Stomach smooth muscle (tissue), 2 donors: ENCODE measurements at regions not wholly inside any gene's neighbourhood (a gene's known extent, or its start where the extent isn't known, plus 50 kb on each side); places are given as distances from the start of the nearest gene placed in this dataset.

Experiments used
- H3K27ac ChIP-seq: one replicate; pipeline ENCODE4 v1.7.0; 2013; ENCODE audit warnings: mild to moderate bottlenecking, low read length, inconsistent platforms
- H3K27me3 ChIP-seq, 2 donors: one replicate each; pipeline ENCODE4 v1.7.0; 2013; ENCODE audit warnings: low read length in 2 of 2; ENCODE audit not compliant: insufficient read depth in 2 of 2, control insufficient read depth in 1 of 2
- H3K36me3 ChIP-seq, 2 donors: one replicate each; pipeline ENCODE4 v1.7.0; 2013; ENCODE audit warnings: low read length in 2 of 2; ENCODE audit not compliant: control insufficient read depth in 2 of 2, insufficient read depth in 2 of 2
- H3K4me1 ChIP-seq: one replicate; pipeline ENCODE4 v1.7.0; 2013; ENCODE audit warnings: low read length; ENCODE audit not compliant: control insufficient read depth, insufficient read depth
- H3K4me3 ChIP-seq, 2 donors: one replicate each; pipeline ENCODE4 v1.7.0; 2013; ENCODE audit warnings: low read length in 2 of 2
- H3K9ac ChIP-seq, 2 donors: one replicate each; pipeline ENCODE4 v1.7.0; 2013; ENCODE audit warnings: low read length in 2 of 2, mild to moderate bottlenecking in 1 of 2
- H3K9me3 ChIP-seq, 2 donors: one replicate each; pipeline ENCODE4 v1.7.0; 2013; ENCODE audit warnings: low read length in 2 of 2; ENCODE audit not compliant: control insufficient read depth in 2 of 2
- donor health status: healthy.
- donor health status: Pancreatic carcinoma.

GRCh38 chr2:62573936-62574335 is 67.9 kb upstream of the TMEM17 start:
- H3K4me1 ChIP-seq, result peaks cover 14% of the 10 kb centered on the region
- H3K27me3 ChIP-seq, result no peaks in the 10 kb centered on the region
- H3K27ac ChIP-seq, result no peak overlapping the region
- no peak overlapping the region for H3K9ac ChIP-seq
- no peak overlapping the region for H3K4me3 ChIP-seq
- no peaks in the 10 kb centered on the region for H3K36me3 ChIP-seq
- no peaks in the 10 kb centered on the region for H3K9me3 ChIP-seq

DNA sequence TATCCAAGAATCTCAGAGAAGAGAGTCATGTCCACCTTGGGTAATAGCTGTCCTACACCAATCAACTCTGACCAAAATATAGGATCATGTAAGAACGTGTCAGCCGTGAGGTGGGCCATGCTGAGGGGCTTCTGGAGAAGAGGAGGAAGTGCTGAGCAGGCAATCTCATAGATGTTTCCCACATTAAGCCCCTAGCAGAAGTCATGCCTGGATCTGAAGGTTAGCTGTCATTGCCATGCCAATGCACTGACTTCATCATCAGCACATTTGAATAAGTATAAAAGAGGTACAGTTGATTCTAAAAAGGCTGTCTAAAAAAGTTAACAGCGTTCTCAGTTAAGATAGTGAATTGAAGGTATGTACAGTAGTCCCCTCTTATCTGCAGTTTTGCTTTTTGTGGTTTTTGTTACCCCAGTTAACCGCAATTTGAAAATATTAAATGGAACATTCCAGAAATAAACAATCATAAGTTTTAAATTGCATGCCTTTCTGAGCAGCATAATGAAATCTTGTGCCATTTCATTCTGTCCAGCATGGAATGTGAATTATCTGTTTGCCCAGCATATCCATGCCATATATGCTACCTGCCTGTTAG is 67.2 kb upstream of the TMEM17 start:
- no peaks in the 10 kb centered on the region for H3K9me3 ChIP-seq
- no peak overlapping the region for H3K27ac ChIP-seq
- no peaks in the 10 kb centered on the region for H3K36me3 ChIP-seq
- no peaks in the 10 kb centered on the region for H3K27me3 ChIP-seq
- no peak overlapping the region for H3K9ac ChIP-seq
- H3K4me1 ChIP-seq, result peaks cover 14% of the 10 kb centered on the region
- H3K4me3 ChIP-seq, result no peak overlapping the region

DNA sequence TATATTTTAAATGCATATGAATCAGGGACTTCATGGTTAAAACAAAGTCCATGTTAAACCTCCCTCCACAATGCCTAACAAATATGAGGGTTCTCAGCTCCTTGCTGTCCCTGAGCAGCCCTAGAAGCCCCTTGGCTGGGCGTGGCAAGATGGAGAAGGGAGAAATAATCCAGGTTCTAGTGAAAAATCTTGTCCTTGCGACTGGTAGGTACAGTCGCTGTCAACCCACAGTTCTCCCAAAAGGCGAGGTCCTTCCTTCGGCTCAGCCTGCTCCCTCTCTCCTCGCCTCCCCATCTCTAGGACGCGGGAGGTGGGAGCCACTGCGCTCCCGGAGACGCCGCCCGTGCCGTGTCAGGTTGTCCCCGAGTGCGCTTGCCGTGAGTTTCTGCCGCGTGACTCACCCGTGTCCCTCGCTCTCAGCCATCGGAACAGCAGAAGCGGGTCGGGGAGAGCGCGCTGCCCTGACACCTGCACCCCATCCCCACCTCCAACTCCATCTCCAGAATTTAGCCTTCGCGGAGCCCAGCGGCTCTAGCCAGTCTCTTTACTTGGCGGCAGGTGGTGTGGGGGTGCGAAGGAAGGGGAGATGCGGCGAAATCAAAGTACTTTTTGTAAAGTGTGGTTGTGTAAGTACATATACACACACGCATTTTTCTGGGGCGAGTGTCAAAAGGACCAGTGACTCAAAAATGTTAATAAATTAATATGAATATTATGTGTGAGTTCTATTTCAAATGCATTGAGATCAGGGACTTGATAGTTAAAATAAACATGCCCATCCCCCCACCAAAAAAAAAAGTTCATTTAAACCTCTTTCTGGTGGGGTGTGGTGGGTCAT is 65.1 kb upstream of the TMEM17 start:
- Histone ChIP-seq H3K27me3 (no peaks in the 10 kb centered on the region), H3K9ac (peak overlapping the region; percentile 7 to 22), H3K27ac (no peak overlapping the region), H3K36me3 (no peaks in the 10 kb centered on the region), H3K4me3 (peak overlapping the region; percentile 66 to 71), H3K4me1 (peaks cover 8% of the 10 kb centered on the region), H3K9me3 (no peaks in the 10 kb centered on the region)

DNA sequence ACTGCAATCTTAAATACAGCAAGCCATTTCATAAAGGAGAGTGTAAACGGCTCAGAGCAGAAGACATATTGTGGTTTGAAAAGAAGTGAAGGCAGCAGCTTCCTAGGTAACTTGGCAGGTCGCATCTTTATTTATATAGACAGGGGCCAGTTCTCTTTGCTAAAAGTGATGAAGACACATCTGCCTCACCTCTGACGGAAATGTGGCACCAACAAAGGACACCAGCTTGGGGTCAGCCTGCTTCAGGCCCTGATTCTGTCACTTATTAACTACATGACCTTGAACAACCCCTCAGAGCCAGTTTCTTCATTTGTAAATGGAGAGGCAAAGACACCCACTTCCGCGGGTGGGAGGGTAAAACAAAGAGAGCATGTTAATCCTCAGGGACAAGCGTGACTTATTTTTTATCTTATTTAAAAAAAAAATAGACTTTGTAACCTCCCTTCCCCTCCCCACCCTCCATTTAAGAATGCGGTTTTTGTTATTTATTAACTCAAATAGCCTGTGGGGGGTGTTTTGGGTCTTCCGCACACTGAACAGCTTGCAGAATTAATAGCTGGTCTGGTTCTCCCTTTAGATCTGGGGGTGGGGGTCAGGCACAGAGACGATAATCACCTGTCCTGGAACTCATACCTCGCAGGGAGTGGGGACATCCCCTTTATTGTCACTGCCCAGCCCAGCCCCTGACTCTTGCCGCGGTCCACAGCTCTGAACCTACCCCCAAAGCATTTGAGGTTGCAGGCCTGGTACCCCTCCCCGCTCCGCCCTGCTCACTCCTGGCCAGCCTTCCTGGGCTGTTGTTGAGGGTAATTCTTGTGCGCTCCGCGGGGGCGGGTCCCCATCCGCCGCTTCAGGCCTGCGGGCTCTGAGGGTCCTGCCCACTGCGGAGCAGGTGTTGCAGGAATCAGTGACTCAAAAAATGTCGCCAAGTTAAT is 64.2 kb upstream of the TMEM17 start:
- H3K36me3 ChIP-seq, result no peaks in the 10 kb centered on the region
- no peaks in the 10 kb centered on the region for H3K27me3 ChIP-seq
- H3K9ac ChIP-seq, result no peak overlapping the region
- H3K9me3 ChIP-seq, result no peaks in the 10 kb centered on the region
- H3K4me1 ChIP-seq, result peaks cover 7% of the 10 kb centered on the region
- no peak overlapping the region for H3K4me3 ChIP-seq
- H3K27ac ChIP-seq, result no peak overlapping the region

- no peak overlapping the region for H3K27ac ChIP-seq
- H3K9me3 ChIP-seq, result no peaks in the 10 kb centered on the region
- no peak overlapping the region for H3K9ac ChIP-seq
- no peak overlapping the region for H3K4me3 ChIP-seq
- no peaks in the 10 kb centered on the region for H3K27me3 ChIP-seq
- H3K4me1 ChIP-seq, result peaks cover 7% of the 10 kb centered on the region
- no peaks in the 10 kb centered on the region for H3K36me3 ChIP-seq
Measured at GRCh38 chr2:62568983-62569837, 63.2 kb upstream of the TMEM17 start.

DNA sequence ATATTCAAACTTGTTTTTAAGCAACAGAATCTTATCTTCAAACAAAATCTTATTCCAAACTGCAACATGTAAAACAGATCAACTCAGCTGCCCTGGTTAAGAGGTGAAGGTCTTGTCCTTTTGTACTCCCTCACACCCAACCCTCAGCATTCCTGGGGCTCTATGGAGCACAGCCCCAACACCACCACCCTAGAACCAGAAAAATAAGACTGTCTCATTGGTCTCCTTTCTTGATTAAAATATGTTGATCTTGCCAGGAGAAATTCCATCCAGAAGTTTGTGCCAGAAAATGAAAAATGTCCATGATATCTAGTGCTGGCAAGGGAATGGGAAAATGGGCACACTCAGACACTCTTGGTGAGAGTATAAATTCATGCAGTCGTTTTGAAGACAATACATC is 62.1 kb upstream of the TMEM17 start:
- Histone ChIP-seq H3K27me3 (no peaks in the 10 kb centered on the region), H3K36me3 (no peaks in the 10 kb centered on the region), H3K4me1 (peaks cover 7% of the 10 kb centered on the region), H3K9me3 (no peaks in the 10 kb centered on the region), H3K9ac (no peak overlapping the region), H3K4me3 (no peak overlapping the region), H3K27ac (no peak overlapping the region)

DNA sequence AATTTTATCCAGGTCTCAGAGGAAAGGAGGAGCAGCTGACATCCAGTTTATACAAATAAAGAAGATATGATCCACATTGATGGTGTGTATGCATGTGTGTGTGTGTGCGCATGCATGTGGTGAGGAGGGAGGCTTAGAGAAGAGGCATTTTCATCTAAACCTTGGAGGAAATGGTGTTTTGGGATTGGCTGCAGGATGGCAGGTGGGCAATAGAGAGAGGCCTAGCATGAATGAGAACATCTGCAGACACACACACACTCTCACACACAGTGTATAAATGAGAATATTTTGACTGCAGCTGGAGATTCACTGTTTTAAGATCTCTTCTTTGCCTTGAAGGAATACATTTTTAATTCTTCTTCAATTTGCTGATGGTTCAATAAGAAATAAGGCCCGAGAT is 61.7 kb upstream of the TMEM17 start:
- Histone ChIP-seq H3K36me3 (no peaks in the 10 kb centered on the region), H3K9ac (no peak overlapping the region), H3K4me1 (peaks cover 7% of the 10 kb centered on the region), H3K27me3 (no peaks in the 10 kb centered on the region), H3K27ac (no peak overlapping the region), H3K4me3 (no peak overlapping the region), H3K9me3 (no peaks in the 10 kb centered on the region)

- Histone ChIP-seq H3K9ac (no peak overlapping the region), H3K27ac (no peak overlapping the region), H3K9me3 (no peaks in the 10 kb centered on the region), H3K4me1 (peaks cover 7% of the 10 kb centered on the region), H3K27me3 (no peaks in the 10 kb centered on the region), H3K4me3 (no peak overlapping the region), H3K36me3 (no peaks in the 10 kb centered on the region)
Measured at GRCh38 chr2:62566847-62567246, 60.9 kb upstream of the TMEM17 start.

DNA sequence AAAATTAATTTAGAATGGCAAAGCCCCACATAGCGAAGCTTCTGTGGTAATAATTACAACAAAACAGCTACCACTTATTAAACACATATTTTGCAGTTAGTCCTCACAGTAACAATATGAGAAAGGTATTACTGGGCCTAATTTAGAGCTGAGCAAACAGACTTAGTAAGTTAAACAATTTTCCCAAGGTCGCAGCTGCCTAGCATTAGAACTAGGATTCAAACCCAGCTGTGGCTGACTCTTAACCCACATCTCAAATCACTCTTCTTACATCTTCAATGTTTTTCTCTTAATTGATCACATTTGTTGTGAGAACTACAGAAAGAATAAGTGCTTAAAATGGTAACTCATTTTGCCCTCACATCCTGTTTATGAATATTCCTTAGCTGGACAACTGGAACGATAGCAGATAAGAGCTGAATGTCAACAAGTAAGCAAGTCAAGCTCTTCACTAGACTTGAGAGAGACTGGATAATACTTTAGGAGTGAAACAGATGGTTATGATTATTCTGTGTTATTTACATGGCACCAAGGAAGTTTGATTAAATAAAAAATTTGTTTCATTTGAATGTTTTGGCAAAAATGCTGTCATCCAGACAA is 59.4 kb upstream of the TMEM17 start:
- peaks cover 4% of the 10 kb centered on the region for H3K4me1 ChIP-seq
- H3K27ac ChIP-seq, result no peak overlapping the region
- no peaks in the 10 kb centered on the region for H3K27me3 ChIP-seq
- no peaks in the 10 kb centered on the region for H3K9me3 ChIP-seq
- no peaks in the 10 kb centered on the region for H3K36me3 ChIP-seq
- H3K9ac ChIP-seq, result no peak overlapping the region
- H3K4me3 ChIP-seq, result no peak overlapping the region
